CD4-positive, alpha-beta T cell treated with Interleukin-15 for 1 hour (primary cell): ENCODE measurements at regions not wholly inside any gene's neighbourhood (a gene's known extent, or its start where the extent isn't known, plus 50 kb on each side); places are given as distances from the start of the nearest gene placed in this dataset.
A peak's percentile ranks its signal among the peaks of the same experiment; 100 is the strongest.

Source experiments
- DNase-seq: peaks from one replicate; pipeline ENCODE4 v3.0.0-alpha.2; 2020

DNA sequence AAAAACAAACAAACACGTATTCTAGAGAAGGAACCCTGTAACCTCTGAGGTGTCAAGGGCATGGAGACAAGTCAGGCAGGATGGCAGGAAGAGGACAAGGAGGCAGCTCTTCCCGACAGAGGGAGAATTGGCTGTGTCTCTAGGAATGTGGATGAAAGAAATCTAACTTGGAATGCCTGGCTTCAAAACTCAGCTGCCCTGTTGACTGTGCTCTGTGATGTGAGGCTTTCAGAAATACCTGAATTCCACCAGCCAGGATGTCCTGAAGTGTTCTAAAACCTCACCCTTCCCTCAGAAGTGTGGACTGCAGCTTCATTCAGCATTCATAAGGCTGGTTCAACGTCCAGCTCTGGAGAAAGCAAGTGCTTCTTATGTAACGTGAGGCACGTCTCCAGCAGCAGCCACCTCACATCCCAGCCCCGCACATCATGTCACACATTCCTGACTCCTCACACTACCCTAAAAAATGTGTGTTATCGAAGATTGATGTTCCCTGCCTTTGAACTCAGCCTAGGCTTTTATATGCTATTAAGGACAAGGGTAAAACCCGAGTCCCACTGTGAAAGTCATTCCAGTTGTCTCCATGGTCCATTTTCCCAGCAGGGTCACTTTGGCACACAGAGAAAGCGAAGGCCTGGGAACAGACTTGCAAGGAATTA lies 398.9 kb downstream of the ETS1 start:
- no peak for DNase-seq

DNA sequence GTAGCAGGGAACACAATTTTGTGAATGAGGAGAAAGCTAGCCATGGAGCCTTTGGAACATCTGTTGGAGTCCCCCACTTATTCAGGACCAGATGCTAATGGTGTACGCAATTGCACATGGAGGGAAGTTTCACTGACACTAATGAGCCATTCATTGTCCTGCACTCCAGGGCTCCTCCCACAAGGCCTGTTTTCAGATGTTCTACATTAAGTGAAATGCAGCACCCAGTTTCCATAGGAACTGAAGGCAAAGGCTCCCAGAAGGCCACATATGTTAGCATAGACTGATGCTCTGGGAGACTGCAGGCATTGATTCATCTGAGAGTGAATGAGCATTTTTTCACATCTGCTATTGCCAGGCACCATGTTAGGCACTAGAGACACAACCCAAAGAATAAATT lies 399.5 kb downstream of the ETS1 start:
- DNase-seq: no peak

DNA sequence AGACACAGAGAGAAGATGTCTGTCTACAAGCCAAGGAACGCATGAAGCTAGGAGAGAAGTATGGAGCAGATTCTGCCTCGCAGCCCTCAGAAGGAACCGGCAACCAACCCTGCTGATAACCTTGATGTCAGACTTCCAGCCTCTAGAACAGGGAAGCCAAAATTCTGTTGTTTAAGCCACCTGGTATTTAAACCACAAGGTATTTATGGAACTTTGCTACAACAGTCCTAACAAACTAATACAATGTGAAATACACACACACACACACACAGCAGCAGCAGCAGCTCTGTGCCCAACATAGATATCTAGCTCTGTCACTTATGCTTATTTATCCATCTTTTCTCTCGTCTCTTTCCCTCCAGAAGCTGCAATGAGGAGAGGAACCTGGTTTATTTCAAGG lies 400.0 kb downstream of the ETS1 start:
- DNase-seq: no peak

DNA sequence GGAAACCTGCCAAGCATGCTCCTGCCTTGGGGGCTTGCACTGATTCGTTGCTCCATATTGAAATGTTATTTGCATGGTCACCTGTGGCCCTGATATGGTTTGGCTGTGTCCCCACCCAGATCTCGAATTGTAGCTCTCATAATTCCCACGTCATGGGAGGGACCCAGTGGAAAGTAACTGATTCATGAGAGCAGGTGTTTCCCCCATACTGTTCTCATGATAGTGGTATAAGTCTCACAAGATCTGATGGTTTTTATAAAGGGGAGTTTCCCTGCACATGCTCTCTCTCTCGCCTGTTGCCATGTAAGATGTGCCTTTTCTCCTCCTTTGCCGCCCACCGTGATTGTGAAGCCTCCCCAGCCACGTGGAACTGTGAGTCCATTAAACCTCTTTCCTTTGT lies 402.4 kb downstream of the ETS1 start:
- no peak for DNase-seq

DNA sequence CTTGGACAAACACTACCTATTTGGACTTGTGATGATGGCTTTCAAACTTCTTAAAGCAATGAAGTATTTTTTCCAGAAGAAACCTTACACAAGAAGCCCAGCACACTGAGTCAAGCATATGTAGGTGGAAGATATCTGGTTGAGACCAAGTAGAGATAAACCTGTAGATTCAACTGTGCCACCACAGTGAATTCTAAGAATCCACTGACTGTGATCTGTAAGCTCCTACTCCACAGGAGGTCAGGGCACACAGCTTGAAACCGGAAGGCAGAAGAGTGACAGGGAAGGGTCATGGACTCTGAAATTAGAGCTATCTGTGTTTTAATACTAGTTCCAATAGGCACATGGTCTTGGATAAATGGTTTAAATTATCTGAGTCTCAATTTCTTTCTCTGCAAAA lies 404.5 kb downstream of the ETS1 start:
- DNase-seq: no peak

DNA sequence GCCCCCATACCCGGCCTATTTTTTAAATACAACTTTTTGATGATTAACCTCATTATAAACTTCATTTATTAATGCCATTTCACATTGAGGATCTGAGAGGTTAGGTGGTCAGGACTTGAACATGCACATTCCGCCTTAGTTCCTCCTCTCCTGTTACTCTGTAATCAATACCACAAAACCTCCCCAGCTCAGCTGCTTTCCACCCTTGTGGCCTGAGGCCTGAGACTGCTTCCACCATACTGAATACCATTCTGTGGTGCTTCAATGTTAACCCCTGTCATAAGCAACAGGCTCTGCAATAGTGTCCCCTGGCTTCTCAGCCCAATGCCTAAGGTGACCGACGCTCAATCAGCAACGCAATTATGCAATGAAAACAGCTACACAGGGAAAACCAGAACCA lies 405.4 kb downstream of the ETS1 start:
- DNase-seq: no peak

DNA sequence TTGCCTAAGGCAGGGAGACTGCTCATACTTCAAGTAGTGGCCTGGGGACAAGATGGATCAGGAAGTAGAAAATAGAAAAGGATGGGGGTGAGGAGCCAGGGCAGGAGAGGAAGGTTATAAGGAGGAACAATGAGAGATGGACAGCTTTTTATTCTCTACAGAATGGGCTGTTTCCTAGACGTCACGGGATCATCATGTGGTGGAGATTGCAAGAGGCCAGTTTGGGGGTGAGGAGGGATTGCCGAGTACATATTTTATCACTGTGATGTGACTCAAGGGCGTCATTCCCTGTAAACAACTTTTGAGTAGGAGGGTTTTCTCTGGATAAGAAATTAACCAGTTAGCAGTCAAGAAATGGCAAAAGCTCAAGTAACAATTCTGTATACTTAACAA lies 406.3 kb downstream of the ETS1 start:
- DNase-seq: no peak

DNA sequence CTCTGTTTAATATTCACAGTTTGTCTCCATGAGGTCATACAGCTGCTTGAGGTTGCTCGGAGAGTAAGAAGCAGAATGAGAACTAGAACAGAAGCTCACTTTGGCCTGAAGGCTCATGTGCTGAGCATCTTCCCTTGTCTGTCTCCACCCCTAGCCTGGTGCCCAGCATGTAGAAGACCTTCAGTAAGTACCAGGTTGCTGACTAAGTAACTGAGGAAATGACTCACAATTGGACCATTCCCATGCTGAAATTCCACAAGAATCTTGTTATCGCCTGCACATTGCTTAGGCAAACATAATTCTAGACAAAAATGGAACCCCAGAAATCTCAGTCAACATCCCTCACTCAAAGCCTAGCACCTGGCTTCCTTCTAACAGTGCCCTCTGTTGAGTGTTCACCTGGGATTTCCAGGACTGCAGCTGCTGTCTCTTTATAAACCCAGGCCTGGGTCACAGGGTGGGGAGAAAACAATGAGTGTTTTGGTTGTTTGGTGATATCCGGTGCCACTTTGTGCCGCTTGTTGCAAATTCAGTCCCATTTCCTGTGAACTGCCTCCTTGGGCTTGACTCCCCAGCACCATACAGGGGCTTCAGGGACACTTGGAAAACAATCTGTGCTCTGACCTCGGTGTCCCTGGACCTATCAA lies 406.8 kb downstream of the ETS1 start:
- no peak for DNase-seq

DNA sequence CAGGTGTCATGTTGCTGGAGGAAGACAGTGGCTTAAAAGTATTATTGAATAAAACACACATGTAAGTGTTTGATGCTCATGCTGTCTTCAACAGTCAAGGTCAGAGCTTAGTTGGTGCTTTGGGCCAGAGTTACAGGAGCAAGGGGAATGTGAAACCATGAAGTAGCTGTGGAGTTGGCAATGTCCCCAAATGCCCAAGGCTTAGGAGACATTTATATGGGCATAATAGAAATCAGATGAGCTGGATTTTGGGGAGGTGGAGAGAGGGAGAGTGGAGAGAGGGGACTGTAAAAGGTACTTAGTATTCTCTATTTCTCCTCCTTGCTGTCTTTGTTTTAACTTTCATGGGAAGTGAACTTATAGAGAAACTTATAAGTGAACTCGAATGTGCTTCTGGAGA lies 407.8 kb downstream of the ETS1 start:
- no peak for DNase-seq

DNA sequence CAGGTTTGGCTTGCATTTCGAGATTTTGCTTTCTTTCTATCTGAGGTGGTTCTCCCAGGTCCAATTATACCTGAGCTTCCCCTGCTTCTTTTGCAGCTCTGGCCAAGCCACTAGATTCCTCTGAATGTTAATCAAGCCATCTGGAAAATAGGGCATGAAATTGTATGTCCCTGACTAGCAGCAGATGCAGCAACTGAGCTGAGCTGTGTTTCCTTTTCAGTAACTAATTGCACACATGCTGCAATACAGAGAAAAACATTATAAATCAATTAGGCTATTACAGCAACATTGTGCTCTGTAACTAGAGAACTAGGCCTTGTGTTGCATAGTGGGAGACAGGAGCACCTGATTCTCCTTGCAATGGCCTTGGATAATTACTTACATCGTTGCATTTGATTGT lies 408.3 kb downstream of the ETS1 start:
- DNase-seq: no peak

DNA sequence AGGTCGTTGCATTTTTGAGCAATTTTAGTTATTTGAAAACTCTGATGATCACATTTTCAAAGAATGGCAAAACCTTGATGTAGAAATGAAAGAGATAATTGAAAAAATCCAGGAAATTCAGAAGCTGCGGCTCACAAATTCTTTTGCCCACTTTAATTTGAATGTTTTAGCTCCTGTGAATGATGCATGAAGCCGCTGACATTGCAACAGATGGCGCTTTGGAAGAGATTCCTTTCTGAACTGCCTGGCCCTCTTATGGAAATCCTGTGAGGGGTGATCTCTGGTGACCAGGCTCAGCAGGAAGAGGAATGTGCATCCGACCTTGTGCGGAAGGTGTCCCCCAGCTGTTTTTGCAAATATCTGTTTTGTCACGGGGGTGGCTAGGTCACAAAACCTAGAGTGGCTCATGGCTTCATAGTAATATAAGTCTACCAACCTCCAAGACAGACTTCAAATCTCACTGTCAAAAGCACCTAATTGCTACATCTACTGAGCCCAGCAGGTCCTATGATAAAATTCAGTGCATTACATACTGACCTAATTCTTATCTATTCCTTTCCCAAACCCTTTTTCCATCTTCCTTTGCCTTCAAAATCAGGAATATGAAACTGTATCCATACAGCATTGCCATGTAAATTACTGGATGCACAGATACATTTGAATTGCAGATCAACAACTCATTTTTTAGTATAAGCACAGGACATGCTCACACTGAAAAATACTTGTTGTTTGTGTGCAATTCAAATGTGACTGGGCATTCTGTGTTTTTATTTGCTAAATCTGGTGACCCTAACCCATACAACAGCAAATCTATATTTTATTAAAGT lies 412.7 kb downstream of the ETS1 start:
- no peak for DNase-seq

DNA sequence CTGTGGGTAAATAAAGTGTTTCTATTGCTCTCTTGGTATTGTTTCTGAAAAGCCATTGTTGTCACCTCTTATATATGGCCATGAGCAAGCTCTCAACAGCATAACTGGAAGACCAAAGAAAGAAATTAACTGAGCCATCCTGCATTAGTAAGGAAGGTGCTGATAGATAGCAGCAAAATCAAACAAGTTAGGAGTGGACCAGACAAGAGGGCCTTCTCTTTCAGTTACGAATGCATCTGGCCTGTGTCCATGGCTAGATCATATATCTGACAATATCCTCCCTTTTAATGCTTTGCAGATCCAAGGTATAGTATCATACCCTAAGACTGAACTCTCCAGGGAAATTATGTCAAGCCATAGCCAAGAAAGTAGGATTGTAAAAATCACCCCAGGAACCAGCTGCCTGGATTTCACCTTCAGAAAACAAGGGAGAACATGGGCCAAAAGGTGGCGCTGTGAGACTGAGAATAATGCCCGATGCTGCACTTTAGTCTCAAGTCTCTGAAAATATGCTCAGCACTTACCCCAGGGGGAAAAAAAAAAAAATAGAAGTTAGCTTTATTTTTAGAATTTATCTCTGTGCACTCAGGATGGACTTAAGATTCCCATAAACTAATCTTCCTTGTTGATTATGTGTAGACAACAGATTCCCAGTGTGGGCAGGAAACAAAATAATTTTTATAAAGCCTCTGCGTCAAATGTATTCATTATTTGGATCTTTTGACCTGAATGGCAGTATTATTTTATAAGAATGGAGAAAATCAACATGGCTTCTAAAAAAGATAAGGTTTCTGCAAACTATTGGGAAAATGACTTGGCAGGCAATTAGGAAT lies 415.1 kb downstream of the ETS1 start:
- peak; percentile 81 for DNase-seq

DNA sequence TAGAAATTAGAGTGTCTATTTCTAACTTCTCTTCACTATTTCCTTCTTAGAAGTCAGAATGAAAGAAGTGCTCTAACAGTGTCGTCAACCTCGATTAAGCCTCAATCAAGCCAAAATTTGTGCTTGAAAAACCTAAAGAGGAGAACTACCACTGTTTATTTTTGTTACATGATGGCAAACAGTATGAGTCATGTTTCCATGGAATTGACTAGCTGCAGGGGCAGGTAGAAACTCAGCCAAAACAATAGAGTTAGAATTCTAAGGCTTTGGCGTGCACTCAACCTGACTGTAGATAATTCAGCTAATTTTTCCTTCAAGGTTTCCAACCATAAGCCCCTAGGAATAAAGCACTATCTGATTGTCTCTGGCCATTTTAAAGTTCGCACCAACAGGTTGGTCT lies 415.9 kb downstream of the ETS1 start:
- DNase-seq: no peak

DNA sequence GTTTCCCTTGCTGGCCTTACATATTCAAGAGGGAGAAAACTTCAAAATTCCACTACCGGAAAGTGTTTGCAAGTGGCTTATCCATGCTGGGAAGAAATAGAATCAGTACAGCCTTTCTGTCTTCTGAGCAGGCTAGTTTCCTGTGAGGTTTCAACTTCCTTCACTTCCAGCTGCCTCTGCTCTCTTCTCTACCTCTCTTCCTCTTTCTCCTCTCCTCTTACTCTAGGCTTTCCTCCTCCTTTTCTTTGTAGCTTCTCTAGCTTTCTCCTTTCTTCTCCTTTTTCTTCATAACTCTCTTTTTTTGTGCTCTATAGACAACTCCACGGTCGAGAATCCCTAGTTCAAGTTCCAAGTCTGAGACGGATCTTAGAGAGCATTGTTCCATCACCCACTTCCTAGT lies 421.8 kb downstream of the ETS1 start:
- DNase-seq: no peak

DNA sequence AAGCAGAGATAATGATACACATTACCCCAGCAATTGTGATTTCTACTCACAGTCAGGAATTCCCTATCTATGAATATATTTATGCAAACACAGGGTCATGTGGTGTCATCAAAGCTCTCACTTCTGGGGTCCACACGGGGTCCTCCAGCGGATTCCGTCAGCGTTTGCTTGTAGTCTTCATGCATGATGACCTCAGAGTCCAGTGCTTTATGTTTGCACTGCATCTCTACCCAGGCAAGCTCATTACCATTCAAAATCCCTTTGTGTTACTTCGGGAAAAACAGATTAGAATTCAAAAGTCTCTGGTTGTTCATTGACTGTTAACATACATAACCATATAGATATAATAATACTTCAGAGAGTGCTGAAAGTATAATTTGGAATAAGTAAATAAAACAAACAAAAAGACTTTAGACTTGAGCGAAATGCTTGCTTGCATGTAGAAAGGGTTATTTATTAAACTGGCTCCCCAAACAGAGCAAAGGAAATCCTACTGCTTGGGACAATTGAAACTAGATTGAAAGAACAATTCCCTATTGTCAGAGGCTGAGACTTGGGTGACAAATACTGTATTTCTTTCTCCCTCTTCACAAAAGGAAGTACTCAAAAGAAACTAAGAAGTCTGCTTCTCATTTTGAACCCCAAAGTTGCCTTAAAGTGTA lies 423.1 kb downstream of the ETS1 start:
- DNase-seq: no peak

DNA sequence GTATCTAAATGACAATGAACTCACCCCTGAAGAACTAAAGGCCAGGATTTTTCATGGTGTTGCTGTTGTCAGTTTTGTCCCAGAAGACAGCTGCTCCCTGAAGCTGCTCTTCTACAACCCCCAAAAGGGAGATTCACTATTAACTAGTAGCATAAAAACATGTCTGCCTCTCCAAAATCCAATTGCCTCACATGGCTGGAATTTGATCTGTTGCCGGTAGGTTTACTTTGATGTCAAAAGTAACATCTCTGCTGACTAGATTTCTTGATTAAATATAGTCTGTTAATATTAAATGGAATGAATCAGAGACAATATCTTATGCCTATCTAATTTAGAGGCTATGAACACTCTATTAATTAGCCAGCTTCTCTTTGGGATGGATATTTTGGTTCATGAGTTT lies 425.4 kb downstream of the ETS1 start:
- DNase-seq: no peak

DNA sequence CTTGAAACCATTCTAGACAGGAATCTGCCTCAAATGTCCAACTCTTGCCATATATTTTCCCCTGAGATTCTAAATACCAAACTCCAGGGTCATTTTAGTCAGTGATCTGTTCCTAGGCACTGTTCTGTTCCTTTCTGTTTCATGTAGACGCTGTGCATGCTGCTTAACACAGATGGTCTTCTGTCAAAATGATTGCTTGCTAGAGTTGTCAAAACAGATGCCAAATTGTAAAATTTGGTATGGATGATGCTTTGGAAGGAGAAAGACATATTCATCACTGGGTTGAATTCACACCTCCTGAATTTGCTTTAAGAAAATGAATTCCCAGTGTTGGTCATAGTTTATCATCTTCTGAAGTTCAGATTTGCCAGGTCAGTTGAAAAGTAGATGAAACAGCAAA lies 425.9 kb downstream of the ETS1 start:
- DNase-seq: no peak

DNA sequence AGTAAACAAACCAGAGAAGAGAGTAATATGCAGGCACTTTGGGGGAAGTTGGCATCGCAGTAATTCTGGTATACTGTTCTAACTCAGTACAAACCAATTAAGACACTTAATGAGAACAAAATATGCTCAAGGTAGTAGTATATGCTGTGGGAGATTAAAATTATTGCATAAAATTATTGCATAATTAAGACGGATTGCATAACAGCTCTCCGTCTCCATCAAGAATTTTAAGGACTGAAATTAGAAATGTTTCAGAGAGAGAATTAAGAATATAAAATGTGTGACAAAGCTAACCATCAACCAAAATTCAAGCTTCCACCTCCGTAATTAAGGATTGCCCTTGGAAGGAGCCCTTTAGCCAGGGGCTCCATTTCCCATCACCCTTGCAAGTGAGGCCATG lies 428.5 kb downstream of the ETS1 start:
- DNase-seq: no peak

DNA sequence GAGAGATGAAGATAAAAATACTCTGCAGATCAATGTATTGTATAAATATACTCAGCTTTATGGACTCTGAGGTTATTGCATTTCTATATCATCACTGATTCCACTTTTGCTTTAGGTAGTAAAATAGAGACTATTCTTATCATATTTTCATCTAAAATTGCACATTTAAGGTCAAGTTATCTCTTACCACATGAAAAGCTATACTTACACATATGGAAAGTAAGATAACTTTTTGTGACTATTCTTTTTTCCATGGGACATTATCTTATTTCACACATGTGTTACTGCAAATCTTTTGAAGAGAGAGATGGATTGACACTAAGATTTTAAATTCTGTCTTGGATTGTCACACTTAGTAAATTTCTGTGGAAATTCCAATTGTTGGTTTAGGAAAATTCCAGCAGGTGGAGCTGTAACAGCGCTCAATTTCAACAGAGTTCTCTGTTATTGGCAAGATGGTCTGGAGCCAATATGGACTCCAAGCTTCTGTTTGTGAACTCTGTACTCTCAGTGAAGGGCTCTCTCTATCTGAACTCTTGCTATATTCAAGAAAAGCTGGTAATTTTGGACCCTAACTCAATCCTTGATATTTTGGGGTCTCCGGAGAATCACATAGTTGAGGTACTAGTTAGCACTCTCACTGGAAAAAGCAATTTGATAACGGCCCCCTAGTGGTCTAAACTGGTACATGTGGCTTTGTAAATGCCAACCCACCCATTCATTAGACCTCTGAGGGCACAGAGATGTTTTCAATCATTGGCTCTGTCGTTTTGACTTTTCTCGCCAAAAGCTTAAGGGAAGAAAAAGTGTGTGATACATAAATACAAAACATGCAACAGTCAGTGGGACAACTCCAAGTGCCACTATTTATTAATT lies 429.7 kb downstream of the ETS1 start:
- peak; percentile 37 for DNase-seq

DNA sequence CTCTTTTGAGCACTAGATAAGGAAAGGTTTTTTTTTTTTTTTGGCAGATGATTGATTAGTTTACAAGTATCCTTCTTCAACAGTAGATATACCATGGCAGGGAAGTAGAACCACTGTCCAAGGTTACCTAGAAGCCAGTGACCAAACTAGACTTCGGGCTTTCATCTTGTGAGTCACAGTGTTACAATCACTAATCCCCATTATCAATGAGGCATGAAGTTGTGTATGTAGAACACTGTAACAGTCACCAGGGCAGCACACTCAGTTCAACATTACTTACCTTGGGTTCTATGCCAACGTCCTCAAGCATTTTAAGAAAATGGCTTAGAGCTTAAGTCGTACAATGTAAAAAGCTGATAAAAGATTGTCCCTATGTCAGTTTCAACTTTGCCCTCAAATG lies 430.9 kb downstream of the ETS1 start:
- no peak for DNase-seq

DNA sequence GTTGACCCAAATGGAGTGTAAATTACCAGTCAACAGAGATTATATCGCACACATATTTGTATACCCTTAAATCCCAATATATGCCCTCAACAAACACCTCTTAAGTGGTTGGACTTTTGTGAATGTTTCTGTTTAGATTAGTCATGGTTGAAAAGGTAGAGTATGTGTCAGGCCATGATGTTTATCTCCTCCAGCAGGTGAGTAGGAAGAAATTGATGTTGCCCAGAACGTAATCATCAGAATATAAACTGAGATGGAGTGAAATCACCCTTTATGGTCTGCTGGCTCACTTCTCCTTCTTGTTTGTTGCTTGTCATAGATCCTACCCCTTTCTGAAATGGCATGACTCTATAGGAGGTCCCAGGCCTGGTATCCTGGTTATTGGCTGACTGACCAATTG lies 431.8 kb downstream of the ETS1 start:
- no peak for DNase-seq

DNA sequence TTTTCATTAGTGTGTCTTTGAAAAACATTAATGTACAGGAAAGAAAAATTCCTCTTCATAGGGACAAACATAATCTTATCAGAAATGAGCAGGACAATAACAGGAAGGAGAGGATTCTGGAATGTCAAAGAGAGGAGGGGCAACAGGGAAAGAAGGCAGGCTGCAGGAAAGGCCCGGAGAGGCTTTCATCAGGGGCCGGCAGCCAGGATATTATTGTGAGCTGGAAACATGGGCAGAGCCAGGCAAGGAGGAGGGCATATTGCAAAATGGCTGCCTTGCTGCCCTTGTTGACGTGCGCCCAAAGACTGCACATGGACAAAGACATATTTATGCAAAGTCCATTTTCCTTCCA lies 433.7 kb downstream of the ETS1 start:
- DNase-seq: no peak
